ENCODE measurements at regions not wholly inside any gene's neighbourhood (a gene's known extent, or its start where the extent isn't known, plus 50 kb on each side); places are given as distances from the start of the nearest gene placed in this dataset.
"Not testable (repeated sequence)": the region's sequence is repeated elsewhere in the genome, so short reads cannot be mapped to it uniquely, and the experiment has no call there.

DNA sequence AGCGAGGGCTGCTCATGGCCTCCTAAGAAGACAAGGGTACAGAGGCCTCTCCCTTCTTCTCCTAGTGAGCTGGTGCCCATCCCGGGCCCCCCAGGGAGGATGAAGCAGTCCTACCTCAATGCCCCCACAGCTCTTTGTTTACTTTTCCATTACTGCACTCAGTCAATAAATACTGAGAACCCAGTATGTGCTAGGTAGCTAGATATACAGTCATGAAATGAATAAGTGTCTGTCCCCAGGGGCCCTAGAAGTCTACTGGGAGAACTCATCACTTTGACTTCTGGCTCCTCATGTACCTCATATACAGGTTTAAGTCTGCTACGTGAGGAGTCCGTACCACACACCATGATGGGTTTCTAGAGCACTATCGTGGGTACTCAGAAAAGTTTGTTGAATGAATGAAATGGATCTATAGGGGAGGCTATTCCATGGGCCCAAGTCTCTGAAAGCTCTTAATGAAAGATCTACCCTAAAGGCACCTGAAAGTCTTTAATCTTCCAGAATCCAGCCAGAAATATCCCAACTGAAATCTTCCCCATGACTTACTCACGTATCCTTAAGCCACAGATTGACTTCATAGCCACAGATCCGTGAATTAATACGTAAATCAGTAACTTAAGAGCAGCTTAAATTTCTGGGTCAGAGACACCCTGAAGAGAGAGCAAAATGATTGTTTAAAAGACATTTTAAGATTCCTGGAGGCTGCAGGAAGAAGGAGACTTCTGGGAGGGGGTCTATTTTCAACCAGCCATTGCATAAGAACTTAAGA, 51.6 kb upstream of the POMP start:
- H3K9me3 Mint-ChIP-seq = no peaks in the 10 kb centered on the region
- H3K27me3 Mint-ChIP-seq = no peaks in the 10 kb centered on the region
- DNase-seq (peak; percentile 11), ATAC-seq (replicated peaks) (peak; percentile 72 to 95)
- no peak overlapping the region for H3K4me3 Mint-ChIP-seq
- H3K27ac Mint-ChIP-seq = no peak overlapping the region
- H3K4me1 Mint-ChIP-seq = peaks cover 9 to 21% of the 10 kb centered on the region in 2 donors
- H3K36me3 Mint-ChIP-seq = no peaks in the 10 kb centered on the region

DNA sequence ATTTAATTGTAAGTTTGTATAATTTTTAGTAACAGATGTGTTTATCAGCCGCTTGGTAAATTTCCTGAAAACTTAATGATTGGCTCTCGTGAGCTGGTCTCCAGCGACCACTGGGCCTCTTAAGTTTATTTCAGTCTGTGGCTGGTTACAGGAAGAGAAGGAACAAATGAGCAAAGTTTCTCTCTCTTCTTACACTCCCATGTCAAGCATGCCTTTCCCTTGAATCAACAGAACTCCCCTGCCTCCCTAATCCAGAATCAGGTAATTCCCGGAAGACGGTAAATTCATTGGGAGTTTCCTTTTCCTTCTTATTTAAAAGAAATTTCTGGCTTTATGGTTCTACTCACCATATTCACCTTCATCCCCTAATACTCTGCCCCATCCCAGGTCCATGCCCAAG, 52.5 kb upstream of the POMP start:
- Mint-ChIP-seq H3K9me3 (no peaks in the 10 kb centered on the region), H3K4me1 (peaks cover 7 to 13% of the 10 kb centered on the region in 2 donors), H3K4me3 (no peak overlapping the region), H3K36me3 (no peaks in the 10 kb centered on the region), H3K27ac (no peak overlapping the region), H3K27me3 (no peaks in the 10 kb centered on the region)
- DNase-seq (no peak), ATAC-seq (replicated peaks) (no peak)

DNA sequence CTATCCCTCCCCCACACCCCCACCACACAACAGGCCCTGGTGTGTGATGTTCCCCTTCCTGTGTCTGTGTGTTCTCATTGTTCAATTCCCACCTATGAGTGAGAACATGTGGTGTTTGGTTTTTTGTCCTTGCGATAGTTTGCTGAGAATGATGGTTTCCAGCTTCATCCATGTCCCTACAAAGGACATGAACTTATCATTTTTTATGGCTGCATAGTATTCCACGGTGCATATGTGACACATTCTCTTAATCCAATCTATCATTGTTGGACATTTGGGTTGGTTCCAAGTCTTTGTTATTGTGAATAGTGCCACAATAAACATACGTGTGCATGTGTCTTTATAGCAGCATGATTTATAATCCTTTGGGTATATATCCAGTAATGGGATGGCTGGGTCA, 53.8 kb upstream of the POMP start:
- not testable (repeated sequence) for DNase-seq; H3K36me3 Mint-ChIP-seq; H3K4me3 Mint-ChIP-seq; H3K27ac Mint-ChIP-seq; H3K27me3 Mint-ChIP-seq; ATAC-seq (replicated peaks); H3K9me3 Mint-ChIP-seq
- H3K4me1 Mint-ChIP-seq = peaks cover 6 to 11% of the 10 kb centered on the region in 2 donors

DNA sequence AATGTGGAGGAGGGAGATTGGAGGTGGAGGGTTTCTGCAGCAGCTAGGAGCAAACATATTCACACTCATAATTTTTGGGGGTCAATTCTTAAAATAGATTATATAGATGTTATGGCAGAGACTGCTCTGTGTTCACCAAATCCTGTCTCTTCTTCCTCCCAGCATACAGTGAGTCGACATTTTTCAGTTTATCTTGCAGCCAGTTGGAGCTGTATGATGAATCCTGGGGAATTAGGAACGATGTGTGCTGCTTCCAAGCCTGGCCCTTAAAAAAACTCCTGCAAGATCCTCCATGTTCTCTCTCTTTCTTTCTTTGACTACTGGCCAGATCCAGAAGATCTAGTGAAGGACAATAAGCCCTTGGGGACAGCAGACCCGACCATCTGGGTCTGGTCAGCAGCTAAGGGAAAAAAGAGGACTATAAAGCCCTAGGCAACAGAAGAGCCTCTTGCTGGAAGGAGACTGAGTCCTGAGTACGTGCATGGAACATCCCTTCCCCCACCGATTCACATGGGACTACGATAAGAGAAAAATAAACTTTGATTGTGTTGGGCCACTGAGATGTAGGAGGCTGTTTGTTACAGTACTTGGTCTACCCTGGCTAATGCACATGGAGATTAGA, 55.8 kb upstream of the POMP start:
- Mint-ChIP-seq H3K4me1 (peaks cover 6 to 11% of the 10 kb centered on the region in 2 donors), H3K9me3 (no peaks in the 10 kb centered on the region), H3K27ac (no peak overlapping the region), H3K4me3 (no peak overlapping the region), H3K27me3 (no peaks in the 10 kb centered on the region), H3K36me3 (no peaks in the 10 kb centered on the region)
- DNase-seq (no peak), ATAC-seq (replicated peaks) (no peak)

DNA sequence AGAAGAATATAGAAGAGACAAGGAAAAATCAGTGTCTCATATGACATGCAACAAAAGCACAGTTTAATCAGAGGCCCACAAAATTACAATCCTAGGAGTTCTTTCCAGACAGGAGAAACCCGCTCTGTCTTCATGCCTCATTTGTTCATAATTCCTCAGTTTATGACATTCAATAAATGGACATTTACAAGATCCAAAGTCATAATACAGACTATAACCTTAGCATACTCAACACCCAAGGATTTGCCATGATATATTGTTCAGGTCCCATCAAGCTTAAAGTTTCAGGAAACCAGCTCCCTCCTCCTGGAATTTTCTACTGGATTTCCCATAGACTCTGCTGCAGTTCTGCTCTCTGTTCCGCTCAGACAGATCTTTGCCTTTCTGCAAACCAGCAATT, 56.4 kb upstream of the POMP start:
- Mint-ChIP-seq H3K4me1 (peaks cover 6 to 8% of the 10 kb centered on the region in 2 donors), H3K36me3 (no peaks in the 10 kb centered on the region), H3K27ac (no peak overlapping the region), H3K9me3 (no peaks in the 10 kb centered on the region), H3K4me3 (no peak overlapping the region), H3K27me3 (no peaks in the 10 kb centered on the region)
- no peak for ATAC-seq (replicated peaks)
- no peak for DNase-seq

DNA sequence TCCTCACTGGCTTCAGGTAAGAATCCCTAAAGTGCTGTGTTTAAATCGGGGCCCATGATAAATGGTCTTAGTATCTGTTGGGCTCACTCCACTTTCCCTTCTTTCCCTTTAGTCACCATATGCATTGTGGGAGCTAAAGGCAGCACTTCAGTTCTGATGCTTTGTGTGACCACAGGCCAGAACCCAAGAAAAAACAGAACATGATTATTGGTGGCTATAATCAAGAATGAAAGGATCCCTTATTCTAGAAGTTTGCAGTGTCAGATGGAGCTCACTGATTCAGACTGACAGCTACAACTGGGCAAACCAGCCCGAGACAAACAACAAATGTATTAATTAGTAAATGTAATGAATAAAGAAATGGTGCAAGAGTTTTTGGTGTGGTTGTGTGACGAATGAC, 57.3 kb upstream of the POMP start:
- Mint-ChIP-seq H3K36me3 (no peaks in the 10 kb centered on the region), H3K4me3 (no peak overlapping the region), H3K9me3 (no peaks in the 10 kb centered on the region), H3K4me1 (no peaks in the 10 kb centered on the region), H3K27ac (no peak overlapping the region), H3K27me3 (peaks cover 0 to 1% of the 10 kb centered on the region in 2 donors)
- DNase-seq (no peak), ATAC-seq (replicated peaks) (no peak)

DNA sequence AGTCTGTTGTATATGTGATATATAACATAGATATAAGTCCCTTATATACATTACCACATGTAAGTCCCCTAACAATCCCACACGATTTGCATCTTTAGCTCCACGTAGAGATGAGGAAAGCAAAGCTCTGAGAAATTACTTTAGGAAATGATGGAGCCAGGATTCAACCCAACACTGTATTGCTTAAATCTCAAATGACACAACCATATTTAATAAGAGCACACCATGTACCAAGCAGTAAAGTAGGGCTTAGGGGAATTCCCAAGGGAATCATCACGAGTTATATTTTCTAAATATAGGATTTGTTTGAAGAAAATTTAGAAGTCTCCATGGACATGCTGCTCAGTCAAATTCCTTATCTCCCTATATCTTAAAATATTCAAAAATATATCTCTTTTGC, 61.3 kb upstream of the POMP start:
- no peak for DNase-seq

DNA sequence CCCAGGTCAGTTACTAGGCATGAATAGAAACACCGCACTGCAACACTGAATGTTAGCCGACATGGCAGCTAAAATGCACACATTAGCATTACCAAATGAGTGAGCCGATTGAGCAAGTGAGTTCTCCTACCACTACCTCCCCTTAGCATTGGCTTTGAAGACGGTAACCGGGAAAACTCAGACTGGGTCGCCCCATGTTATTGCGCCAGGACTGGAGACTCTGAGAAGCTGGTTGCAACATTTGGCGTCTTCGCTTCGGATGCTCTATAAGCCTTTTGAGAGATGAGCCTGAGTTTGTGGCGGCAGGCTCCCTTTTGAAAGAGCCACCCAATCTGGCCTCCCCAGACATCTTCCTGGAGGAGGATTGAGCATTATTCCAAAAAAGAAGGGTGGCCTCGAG, 68.5 kb upstream of the POMP start:
- ATAC-seq (replicated peaks) (no peak), DNase-seq (no peak)
- Mint-ChIP-seq H3K4me3 (no peak overlapping the region), H3K9me3 (no peaks in the 10 kb centered on the region), H3K27ac (no peak overlapping the region), H3K36me3 (no peaks in the 10 kb centered on the region), H3K4me1 (peaks cover 0 to 8% of the 10 kb centered on the region in 2 donors), H3K27me3 (peaks cover 13 to 17% of the 10 kb centered on the region in 2 donors)

More for the DNA sequence above, 61.3 kb upstream of the POMP start:
- Mint-ChIP-seq H3K4me3 (no peak overlapping the region), H3K36me3 (no peaks in the 10 kb centered on the region), H3K27ac (no peak overlapping the region), H3K27me3 (peaks cover under 1 to 11% of the 10 kb centered on the region in 2 donors), H3K9me3 (no peaks in the 10 kb centered on the region), H3K4me1 (no peaks in the 10 kb centered on the region)
- ATAC-seq (replicated peaks) = no peak

DNA sequence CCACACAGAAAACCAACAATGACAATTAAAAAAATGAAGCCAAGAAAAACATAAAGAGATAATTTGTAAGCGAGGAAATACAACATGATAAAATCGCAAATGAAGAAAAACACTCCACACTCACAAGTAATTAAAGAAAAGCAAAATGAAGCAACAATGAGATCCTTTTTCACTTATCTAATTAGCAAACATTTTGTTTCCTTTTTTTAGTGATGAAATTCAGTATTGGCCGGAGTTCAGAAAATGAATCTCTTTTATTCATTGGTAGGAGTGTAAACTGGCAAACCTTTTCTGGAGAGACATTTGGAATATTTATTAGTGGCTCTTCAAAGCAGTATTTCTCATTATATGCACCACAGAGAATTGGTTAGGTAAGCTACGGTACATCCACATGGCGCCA, 70.6 kb upstream of the POMP start:
- no peak overlapping the region for H3K27ac Mint-ChIP-seq
- H3K36me3 Mint-ChIP-seq = no peaks in the 10 kb centered on the region
- H3K4me1 Mint-ChIP-seq = peaks cover 6 to 8% of the 10 kb centered on the region in 2 donors
- no peak for DNase-seq
- no peak overlapping the region for H3K4me3 Mint-ChIP-seq
- no peak for ATAC-seq (replicated peaks)
- H3K9me3 Mint-ChIP-seq = no peaks in the 10 kb centered on the region
- peaks cover 13% of the 10 kb centered on the region in 2 donors for H3K27me3 Mint-ChIP-seq

DNA sequence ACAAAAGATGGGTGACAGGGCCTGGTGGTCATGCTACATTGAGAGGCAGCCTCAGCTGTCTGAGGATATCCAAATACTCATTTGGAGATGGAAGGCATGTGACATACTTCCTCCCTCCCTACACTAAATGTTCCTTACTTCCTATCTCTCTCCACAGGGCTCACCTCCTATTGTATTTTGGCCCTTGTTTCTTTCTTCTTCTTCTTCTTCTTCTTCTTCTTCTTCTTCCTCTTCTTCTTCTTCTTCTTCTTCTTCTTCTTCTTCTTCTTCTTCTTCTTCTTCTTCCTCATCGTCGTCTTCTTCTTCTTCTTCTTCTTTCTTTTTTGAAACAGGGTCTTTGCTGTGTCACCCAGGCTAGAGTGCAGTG, 71.8 kb upstream of the POMP start:
- Mint-ChIP-seq H3K4me3 (no peak overlapping the region), H3K27ac (no peak overlapping the region), H3K36me3 (no peaks in the 10 kb centered on the region), H3K27me3 (peaks cover 8 to 13% of the 10 kb centered on the region in 2 donors), H3K4me1 (peaks cover 15 to 16% of the 10 kb centered on the region in 2 donors), H3K9me3 (no peaks in the 10 kb centered on the region)
- ATAC-seq (replicated peaks) (no peak), DNase-seq (no peak)

DNA sequence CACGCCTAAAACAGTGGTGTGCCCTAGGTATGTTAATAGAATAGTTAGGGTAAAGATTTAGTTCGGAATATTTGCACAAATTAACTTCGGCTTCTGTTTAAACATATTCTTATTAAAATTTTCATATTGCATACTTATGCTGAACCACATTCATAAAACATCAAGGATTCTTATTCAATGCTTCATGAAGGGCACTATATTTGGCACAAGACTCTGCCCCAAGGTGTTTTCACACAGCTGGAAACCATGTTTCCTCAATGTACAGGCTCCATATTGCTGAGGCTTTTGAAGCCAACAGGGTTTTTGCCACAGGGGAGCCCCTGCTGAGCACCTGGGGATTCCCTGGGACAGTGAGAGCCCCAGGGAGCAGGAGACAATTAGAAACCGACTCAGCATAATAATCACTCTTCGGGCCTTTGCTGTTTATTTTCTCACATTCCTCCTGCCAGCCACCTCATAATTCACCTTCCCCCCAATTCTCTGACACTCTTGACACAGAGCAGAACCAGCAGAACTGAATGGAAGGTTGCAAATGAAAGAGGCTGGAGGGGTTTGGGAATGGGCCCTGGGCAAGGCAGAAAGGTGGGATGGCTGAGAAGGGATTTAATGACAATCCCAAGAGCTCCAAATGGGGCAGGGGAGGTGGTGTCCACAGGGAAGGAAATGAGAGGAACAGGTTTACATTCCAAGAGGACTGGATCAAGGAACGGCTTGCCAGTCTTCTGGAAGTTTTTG, 72.3 kb upstream of the POMP start:
- peaks cover 5 to 11% of the 10 kb centered on the region in 2 donors for H3K27me3 Mint-ChIP-seq
- H3K4me1 Mint-ChIP-seq = peaks cover 17 to 21% of the 10 kb centered on the region in 2 donors
- DNase-seq (no peak), ATAC-seq (replicated peaks) (no peak)
- H3K27ac Mint-ChIP-seq = no peak overlapping the region
- no peaks in the 10 kb centered on the region for H3K9me3 Mint-ChIP-seq
- H3K4me3 Mint-ChIP-seq = no peak overlapping the region
- no peaks in the 10 kb centered on the region for H3K36me3 Mint-ChIP-seq

DNA sequence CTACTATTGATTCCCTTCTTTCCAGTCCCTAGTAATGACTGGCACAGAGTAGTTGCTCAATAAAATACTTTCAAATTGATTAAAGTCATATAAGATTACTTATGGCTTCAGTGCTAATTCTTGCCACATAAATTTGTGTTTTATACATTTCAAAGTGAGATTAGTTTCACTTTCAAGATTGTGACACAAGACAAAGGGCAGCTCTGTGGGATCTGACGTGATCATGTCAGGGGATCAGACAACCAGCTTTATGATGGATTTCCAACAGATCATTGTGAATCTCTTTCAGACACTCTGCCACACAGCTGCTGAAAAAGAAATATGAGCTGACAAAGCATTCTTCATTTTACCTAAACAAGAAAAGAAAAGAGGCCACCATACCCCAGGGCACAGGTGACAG, 73.4 kb upstream of the POMP start:
- H3K4me3 Mint-ChIP-seq = no peak overlapping the region
- no peak overlapping the region for H3K27ac Mint-ChIP-seq
- ATAC-seq (replicated peaks) = no peak
- H3K9me3 Mint-ChIP-seq = no peaks in the 10 kb centered on the region
- DNase-seq = no peak
- H3K27me3 Mint-ChIP-seq = peaks cover 0 to 11% of the 10 kb centered on the region in 2 donors
- H3K36me3 Mint-ChIP-seq = no peaks in the 10 kb centered on the region
- H3K4me1 Mint-ChIP-seq = peaks cover 18 to 22% of the 10 kb centered on the region in 2 donors

DNA sequence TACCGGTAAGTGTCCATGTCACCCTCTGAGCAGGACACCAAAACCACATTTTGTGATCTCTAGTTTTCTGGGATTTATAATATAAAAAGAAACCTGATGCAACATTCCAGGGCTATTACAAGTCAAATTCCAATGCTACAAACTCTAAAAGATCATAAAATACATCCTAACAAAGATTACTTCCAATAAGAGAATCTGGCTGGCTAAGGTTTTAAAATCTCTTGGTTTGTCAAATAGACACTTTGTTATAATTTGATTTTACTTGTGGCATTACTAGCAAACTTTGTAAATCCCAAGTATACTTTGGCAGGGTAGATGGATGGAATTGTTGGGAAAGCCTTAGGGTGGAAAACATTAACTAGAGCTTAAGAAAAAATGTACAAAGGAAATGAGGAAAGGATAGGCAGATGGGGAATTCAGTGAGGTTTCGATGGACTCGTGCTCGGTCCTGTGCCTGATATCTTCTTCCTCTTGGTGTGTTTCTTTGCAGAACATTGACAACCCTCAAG, 74.0 kb upstream of the POMP start:
- H3K27me3 Mint-ChIP-seq = peaks cover 0 to 10% of the 10 kb centered on the region in 2 donors
- DNase-seq = no peak
- H3K27ac Mint-ChIP-seq = no peak overlapping the region
- H3K9me3 Mint-ChIP-seq = no peaks in the 10 kb centered on the region
- H3K36me3 Mint-ChIP-seq = no peaks in the 10 kb centered on the region
- no peak for ATAC-seq (replicated peaks)
- H3K4me1 Mint-ChIP-seq = peaks cover 18 to 22% of the 10 kb centered on the region in 2 donors
- no peak overlapping the region for H3K4me3 Mint-ChIP-seq

DNA sequence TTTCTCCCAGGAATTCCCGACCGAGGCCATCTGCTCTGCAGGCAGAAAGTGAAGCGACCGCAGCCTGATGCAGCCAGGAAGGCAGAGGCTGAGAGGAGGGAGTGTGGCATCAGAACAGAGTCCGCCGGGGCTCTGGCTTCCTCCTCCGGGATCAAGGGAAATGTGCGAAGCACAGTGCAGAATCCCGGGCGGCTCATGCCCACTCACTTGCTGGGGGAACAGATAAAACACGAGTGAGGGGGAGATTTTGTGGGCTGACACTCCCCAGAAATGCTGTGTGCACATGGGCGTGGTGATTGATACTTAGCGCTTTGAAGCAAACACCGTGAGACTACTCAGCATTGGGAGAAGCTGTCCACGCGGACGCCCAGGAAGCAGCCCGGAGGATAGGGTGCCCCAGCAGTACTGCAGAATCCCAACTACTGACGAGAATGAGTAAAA, 75.3 kb upstream of the POMP start:
- no peaks in the 10 kb centered on the region for H3K36me3 Mint-ChIP-seq
- ATAC-seq (replicated peaks) (no peak), DNase-seq (no peak)
- no peaks in the 10 kb centered on the region for H3K9me3 Mint-ChIP-seq
- H3K27ac Mint-ChIP-seq = no peak overlapping the region
- peaks cover 0 to 10% of the 10 kb centered on the region in 2 donors for H3K27me3 Mint-ChIP-seq
- no peak overlapping the region for H3K4me3 Mint-ChIP-seq
- H3K4me1 Mint-ChIP-seq = peaks cover 18 to 22% of the 10 kb centered on the region in 2 donors

All from stimulated activated naive B cell treated with anti-CD40 and anti-IgM and Interleukin-4, amounts not matched to agents 10 μg/mL and 1 μg/mL and 100 μg/mL, for 72 hours (primary cell).